Liver (tissue), 8 donors: ENCODE measurements at regions not wholly inside any gene's neighbourhood (a gene's known extent, or its start where the extent isn't known, plus 50 kb on each side); places are given as distances from the start of the nearest gene placed in this dataset.
"Not testable (repeated sequence)": the region's sequence is repeated elsewhere in the genome, so short reads cannot be mapped to it uniquely, and the experiment has no call there.

Experiments
- DNase-seq: peaks from one replicate; pipeline ENCODE4 v3.0.0-alpha.2; 2017; ENCODE audit warnings: low spot score
- H3K27ac ChIP-seq, 2 donors: one replicate each; pipeline ENCODE4 v1.7.0; 2013; ENCODE audit warnings: inconsistent platforms in 2 of 2, low read length in 2 of 2, control low read depth in 1 of 2, low read depth in 1 of 2, mild to moderate bottlenecking in 1 of 2
- H3K27me3 ChIP-seq, 4 donors: one replicate each; pipeline versions ENCODE4 v1.6.1 to v1.7.0; 2013; ENCODE audit warnings: low read length in 3 of 4, inconsistent platforms in 1 of 4, mild to moderate bottlenecking in 1 of 4, moderate library complexity in 1 of 4; ENCODE audit not compliant: control insufficient read depth in 4 of 4, insufficient read depth in 4 of 4
- H3K36me3 ChIP-seq, 4 donors: one replicate each; pipeline versions ENCODE4 v1.6.1 to v1.7.0; 2013; ENCODE audit warnings: low read length in 3 of 4, mild to moderate bottlenecking in 3 of 4, low read depth in 1 of 4, moderate library complexity in 1 of 4; ENCODE audit not compliant: control insufficient read depth in 4 of 4, insufficient read depth in 3 of 4
- H3K4me1 ChIP-seq, 4 donors: one replicate each; pipeline versions ENCODE4 v1.6.1 to v1.7.0; 2013; ENCODE audit warnings: low read length in 3 of 4, mild to moderate bottlenecking in 3 of 4, moderate library complexity in 1 of 4; ENCODE audit not compliant: control insufficient read depth in 4 of 4, insufficient read depth in 4 of 4
- H3K4me3 ChIP-seq, 3 donors: one replicate each; pipeline versions ENCODE4 v1.6.1 to v1.7.0; 2013; ENCODE audit warnings: low read length in 3 of 3, control low read depth in 1 of 3, low read depth in 1 of 3, mild to moderate bottlenecking in 1 of 3
- H3K9ac ChIP-seq, 2 donors: one replicate each; pipeline ENCODE4 v1.7.0; 2013; ENCODE audit warnings: low read length in 2 of 2, mild to moderate bottlenecking in 2 of 2, moderate library complexity in 2 of 2, control low read depth in 1 of 2, low read depth in 1 of 2
- H3K9me3 ChIP-seq, 4 donors: one replicate each; pipeline versions ENCODE4 v1.6.1 to v1.7.0; 2013; ENCODE audit warnings: low read length in 3 of 4; ENCODE audit not compliant: control insufficient read depth in 4 of 4
- ATF3 ChIP-seq: IDR thresholded peaks from 2 replicates; pipeline ENCODE4 v1.6.1; 2016; ENCODE audit warnings: antibody characterized with exemption
- CTCF ChIP-seq: fragments of 150-350 bp; IDR thresholded peaks from 2 replicates; pipeline ENCODE4 v1.5.1; 2017; ENCODE audit warnings: improper control_type of control experiment, low read depth, low read length; ENCODE audit not compliant: missing input control
- EGR1 ChIP-seq, 2 donors: IDR thresholded peaks; 2 replicates each; pipeline ENCODE4 v1.6.1; 2016 to 2018; ENCODE audit warnings: antibody characterized with exemption in 2 of 2, low read depth in 2 of 2
- FOXA1 ChIP-seq: IDR thresholded peaks from 2 replicates; pipeline ENCODE4 v1.6.1; 2016; ENCODE audit warnings: antibody characterized with exemption
- FOXA2 ChIP-seq: IDR thresholded peaks from 2 replicates; pipeline ENCODE4 v1.6.1; 2016; ENCODE audit warnings: antibody characterized with exemption
- GABPA ChIP-seq, 2 donors: IDR thresholded peaks in 1 of 2; conservative IDR thresholded peaks in 1 of 2; 2 replicates each; pipeline ENCODE4 v1.6.1; 2016; ENCODE audit warnings: antibody characterized with exemption in 2 of 2, mild to moderate bottlenecking in 1 of 2, moderate library complexity in 1 of 2
- HNF4A ChIP-seq, 2 donors: conservative IDR thresholded peaks; 2 replicates each; pipeline ENCODE4 v1.6.1; 2016; ENCODE audit warnings: antibody characterized with exemption in 2 of 2, mild to moderate bottlenecking in 2 of 2
- HNF4G ChIP-seq: IDR thresholded peaks from 2 replicates; pipeline ENCODE4 v1.6.1; 2016; ENCODE audit warnings: antibody characterized with exemption
- JUND ChIP-seq, 2 donors: IDR thresholded peaks; 2 replicates each; pipeline ENCODE4 v1.6.1; 2016; ENCODE audit warnings: antibody characterized with exemption in 2 of 2
- NR2F2 ChIP-seq: IDR thresholded peaks from 2 replicates; pipeline ENCODE4 v1.6.1; 2016; ENCODE audit warnings: antibody characterized with exemption
- REST ChIP-seq: IDR thresholded peaks from 2 replicates; pipeline ENCODE4 v1.6.1; 2016; ENCODE audit warnings: antibody characterized with exemption, mild to moderate bottlenecking
- RXRA ChIP-seq, 2 donors: IDR thresholded peaks; 2 replicates each; pipeline ENCODE4 v1.6.1; 2017 to 2018; ENCODE audit warnings: antibody characterized with exemption in 2 of 2, mild to moderate bottlenecking in 1 of 2
- TAF1 ChIP-seq: conservative IDR thresholded peaks from 2 replicates; pipeline ENCODE4 v1.6.1; 2016; ENCODE audit warnings: antibody characterized with exemption, mild to moderate bottlenecking
- YY1 ChIP-seq: IDR thresholded peaks from 2 replicates; pipeline ENCODE4 v1.6.1; 2016; ENCODE audit warnings: antibody characterized with exemption, mild to moderate bottlenecking
- ZBTB33 ChIP-seq: IDR thresholded peaks from 2 replicates; pipeline ENCODE4 v1.6.1; 2016; ENCODE audit warnings: antibody characterized with exemption
- WGBS: extraction: QIAGEN DNeasy Blood & Tissue Kit; methylation state at CpG from one replicate; pipeline ENCODE4 v1.1.7; 2013; 5-methylcytosine and 5-hydroxymethylcytosine counted together
- donor health status: healthy.
- donor health status: healthy.
- donor health status: healthy.
- donor health status: healthy.
- donor health status: healthy.

- TF ChIP-seq ZBTB33 (no peak), EGR1 (IDR thresholded peaks at IDR 0.05; ENCODE audit: low read depth in 2 of 2) (no peak), HNF4G (no peak), REST (no peak)
Observed at GRCh38 chr17:59498530-59499307, 66.7 kb upstream of the DHX40 start (continued).

GRCh38 chr17:59500086-59500655 lies 65.2 kb upstream of the DHX40 start:
- H3K4me3 ChIP-seq, H3K9ac ChIP-seq, H3K36me3 ChIP-seq, DNase-seq, H3K27ac ChIP-seq, H3K9me3 ChIP-seq, H3K4me1 ChIP-seq, H3K27me3 ChIP-seq: not testable (repeated sequence)
- WGBS: 96% methylated on average over 41 of the region's 41 CpGs

- H3K9me3 ChIP-seq: no peaks in the 10 kb centered on the region
- H3K27me3 ChIP-seq: no peaks in the 10 kb centered on the region
- no peak overlapping the region for H3K4me3 ChIP-seq
- no peak overlapping the region for H3K9ac ChIP-seq
- WGBS: 88% methylated on average over 1 of the region's 1 CpG
- H3K27ac ChIP-seq: no peak overlapping the region
- no peak for DNase-seq
- no peaks in the 10 kb centered on the region for H3K36me3 ChIP-seq
- no peaks in the 10 kb centered on the region for H3K4me1 ChIP-seq
- TF ChIP-seq FOXA2 (no peak), ATF3 (no peak), REST (no peak), FOXA1 (no peak), RXRA (IDR thresholded peaks at IDR 0.05) (no peak), ZBTB33 (no peak), TAF1 (no peak), HNF4G (no peak), GABPA (IDR thresholded peaks at IDR 0.05 in 1 of 2, conservative IDR thresholded peaks at IDR 0.05 in 1 of 2) (no peak), JUND (IDR thresholded peaks at IDR 0.05) (no peak), NR2F2 (no peak), EGR1 (IDR thresholded peaks at IDR 0.05; ENCODE audit: low read depth in 2 of 2) (no peak), CTCF (no peak), HNF4A (conservative IDR thresholded peaks at IDR 0.05) (no peak), YY1 (no peak)
Observed at GRCh38 chr17:59501690-59502089, 63.7 kb upstream of the DHX40 start.
